ENCODE measurements at regions not wholly inside any gene's neighbourhood (a gene's known extent, or its start where the extent isn't known, plus 50 kb on each side); places are given as distances from the start of the nearest gene placed in this dataset.
"Not testable (repeated sequence)": the region's sequence is repeated elsewhere in the genome, so short reads cannot be mapped to it uniquely, and the experiment has no call there.

GRCh38 chr13:24563087-24563486, 50.5 kb upstream of the PARP4 start:
- intact Hi-C loops (cut with micrococcal nuclease) = no loop called here

DNA sequence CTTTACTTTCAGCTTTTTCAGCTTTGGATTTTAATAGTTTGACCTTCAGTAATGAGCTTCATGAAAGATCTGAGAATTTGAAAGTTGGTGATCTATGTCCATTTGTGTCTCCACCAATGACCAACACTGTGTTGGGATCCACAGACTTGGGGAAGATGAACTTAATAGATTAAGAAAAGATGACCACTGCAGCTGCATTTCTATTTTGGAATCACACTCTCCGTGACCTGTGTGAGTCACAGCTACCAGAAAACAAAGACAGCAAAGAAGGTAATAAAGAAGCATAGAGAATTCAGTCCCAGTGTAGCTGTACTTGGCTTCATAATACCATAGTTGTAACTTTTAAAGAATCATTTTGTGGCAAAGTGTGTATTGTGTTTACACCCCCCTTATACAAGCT, 51.4 kb upstream of the PARP4 start:
- intact Hi-C loops (cut with micrococcal nuclease) = not testable (repeated sequence)

- intact Hi-C loops (cut with micrococcal nuclease) = no loop called here
Measured at GRCh38 chr13:24564881-24565280, 52.3 kb upstream of the PARP4 start.

DNA sequence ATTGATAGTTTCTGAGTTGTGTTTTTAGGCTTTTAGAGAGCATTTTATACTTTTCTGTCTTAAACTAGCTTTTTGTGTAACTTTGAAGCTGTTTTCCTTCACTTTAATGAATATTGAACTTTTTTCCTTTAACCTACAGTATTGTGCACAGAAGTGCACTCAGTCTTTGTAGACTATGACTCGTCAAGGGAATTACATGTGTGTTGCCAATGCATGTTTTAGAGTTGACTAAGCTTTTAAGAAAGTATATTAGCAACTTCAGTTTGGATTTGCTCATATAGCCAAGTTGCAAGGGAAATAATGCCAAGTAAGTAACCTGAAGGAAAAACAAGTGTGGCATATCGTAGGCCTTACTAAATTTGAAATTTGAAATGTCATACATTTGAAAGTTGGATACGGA, 55.0 kb upstream of the PARP4 start:
- intact Hi-C loops (cut with micrococcal nuclease) = not testable (repeated sequence)

DNA sequence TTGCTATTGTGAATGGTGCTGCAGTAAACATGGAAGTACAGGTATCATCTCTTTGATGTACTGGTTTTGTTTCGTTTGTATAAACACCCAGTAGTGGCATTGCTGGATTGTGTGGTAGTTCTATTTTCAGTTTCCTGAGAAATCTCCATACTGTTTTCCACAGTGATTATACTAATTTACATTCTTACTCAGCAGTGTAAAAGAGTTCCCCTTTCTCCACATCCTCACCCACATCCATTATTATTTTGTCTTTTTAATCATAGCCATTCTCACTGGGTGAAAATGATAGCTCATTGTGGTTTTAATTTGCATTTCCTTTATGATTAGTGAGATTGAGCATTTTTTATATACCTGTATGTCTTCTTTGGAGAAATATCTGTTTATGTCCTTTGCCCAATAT, 62.3 kb upstream of the PARP4 start:
- intact Hi-C loops (cut with micrococcal nuclease) = no loop called here

DNA sequence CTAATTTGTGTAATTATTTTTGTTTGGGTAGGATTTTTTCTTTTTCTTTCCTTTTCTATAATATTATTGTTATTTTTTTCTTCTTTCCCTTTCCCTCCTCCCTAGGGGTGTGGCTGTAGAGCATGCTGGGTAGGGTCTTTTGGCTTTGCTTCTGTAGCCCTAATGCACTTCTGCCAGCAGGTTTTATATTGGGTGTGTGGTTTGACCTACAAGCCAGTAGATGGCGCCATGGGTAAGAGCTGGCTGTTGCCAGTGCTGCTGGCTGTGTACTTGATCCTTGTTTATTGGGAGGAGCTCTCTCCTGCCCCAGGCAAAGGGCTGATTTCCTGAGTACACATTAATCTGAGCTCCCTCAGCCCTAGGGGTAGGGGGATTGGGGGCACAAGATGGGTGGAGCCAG, 67.7 kb upstream of the PARP4 start:
- intact Hi-C loops (cut with micrococcal nuclease) = loop anchor here (1.0 to 5.0 kb wide), 3 partner anchors 90 to 387 kb away; no protein-coding TSS in a partner anchor

GRCh38 chr13:24581578-24581977, 69.0 kb upstream of the PARP4 start:
- intact Hi-C loops (cut with micrococcal nuclease) = loop anchor here (2.0 to 5.0 kb wide), 2 partner anchors 89 to 386 kb away; no protein-coding TSS in a partner anchor

DNA sequence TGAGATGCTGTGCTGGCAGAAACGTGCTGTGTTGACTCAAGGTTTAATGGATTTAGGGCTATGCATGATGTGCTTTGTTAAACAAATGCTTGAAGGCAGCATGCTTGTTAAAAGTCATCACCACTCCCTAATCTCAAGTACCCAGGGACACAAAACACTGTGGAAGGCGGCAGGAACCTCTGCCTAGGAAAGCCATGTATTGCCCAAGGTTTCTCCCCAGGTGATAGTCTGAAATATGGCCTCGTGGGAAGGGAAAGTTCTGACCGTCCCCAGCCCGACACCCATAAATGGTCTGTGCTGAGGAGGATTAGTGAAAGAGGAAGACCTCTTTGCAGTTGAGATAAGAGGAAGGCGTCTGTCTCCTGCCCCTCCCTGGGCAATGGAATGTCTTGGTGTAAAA, 79.1 kb upstream of the PARP4 start:
- intact Hi-C loops (cut with micrococcal nuclease) = not testable (repeated sequence)

DNA sequence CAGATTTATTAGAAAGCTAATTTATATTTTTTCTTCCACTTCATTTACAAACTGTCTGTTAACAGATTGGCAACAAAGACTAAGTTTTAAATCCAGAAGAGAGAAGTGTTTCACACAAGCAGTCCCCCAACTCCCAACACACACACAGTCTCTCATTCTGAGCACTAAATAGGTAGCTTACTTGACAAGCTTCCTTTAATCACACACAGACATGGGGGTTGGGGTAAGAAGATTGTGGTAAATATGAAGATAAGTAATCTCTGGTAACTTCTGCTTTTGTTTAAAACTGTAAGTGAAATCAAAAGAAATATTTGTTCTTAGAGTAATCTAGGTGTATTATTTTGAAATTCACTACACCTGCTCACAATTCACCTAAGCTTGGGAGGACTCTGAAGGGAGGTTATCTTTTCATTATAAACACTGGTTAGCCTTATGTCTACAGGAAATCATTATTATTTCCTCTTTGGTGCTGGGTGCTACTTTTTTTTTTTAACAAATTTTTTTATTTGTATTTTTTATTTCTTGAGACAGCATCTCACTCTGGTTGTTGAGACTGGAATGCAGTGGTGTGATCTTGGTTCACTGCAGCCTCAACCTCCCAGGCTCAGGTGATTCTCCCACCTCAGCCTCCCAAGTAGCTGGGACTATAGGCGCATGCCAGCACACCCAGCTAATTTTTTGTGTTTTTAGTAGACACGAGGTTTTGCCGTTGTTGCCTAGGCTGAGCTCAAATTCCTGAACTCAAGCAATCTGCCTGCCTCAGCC, 82.1 kb upstream of the ATP12A start:
- intact Hi-C loops (cut with micrococcal nuclease) = not testable (repeated sequence)

DNA sequence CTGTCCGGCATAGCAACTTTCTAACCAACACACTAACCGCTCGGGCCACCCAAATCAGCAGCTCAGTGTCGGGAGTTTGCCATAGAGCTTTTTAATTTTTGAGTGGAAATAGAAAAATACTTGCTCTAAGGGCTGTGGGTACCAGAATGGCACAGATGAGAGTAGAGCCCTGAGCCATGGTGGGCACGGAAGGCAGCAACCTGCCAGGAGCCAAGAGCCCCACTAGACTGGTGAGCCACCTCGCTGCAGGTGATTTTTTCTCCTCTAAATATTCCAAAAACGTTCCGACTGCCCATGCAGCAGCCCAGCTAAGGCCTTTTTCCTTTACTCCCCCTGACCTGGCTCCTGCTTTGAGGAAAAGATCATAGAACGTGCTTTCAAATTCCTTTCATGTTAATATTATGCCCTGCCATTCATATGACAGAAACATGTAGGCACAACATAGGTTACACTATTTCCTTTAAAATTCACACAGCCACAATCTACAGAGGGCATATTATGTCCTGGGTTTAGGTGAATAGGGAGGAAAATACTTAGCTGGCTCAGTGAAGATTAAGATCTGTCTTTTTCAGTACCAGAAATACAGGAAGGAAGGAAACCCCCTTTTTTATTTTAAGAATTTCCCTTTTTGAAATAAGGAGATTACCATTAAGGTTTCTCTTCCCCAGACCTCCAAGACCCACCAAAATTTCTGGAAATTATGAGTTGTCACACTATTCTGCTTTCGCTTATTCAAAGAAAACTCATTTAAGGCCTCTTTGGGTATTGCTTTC, 81.0 kb upstream of the ATP12A start:
- intact Hi-C loops (cut with micrococcal nuclease) = not testable (repeated sequence)

GRCh38 chr13:24605923-24606372, 74.3 kb upstream of the ATP12A start:
- intact Hi-C loops (cut with micrococcal nuclease) = loop anchor here (1.0 kb wide), 2 partner anchors 65 to 122 kb away; no protein-coding TSS in a partner anchor

GRCh38 chr13:24606486-24607170, 73.6 kb upstream of the ATP12A start:
- intact Hi-C loops (cut with micrococcal nuclease) = loop anchor here (1.0 kb wide), 2 partner anchors 65 to 122 kb away; no protein-coding TSS in a partner anchor

DNA sequence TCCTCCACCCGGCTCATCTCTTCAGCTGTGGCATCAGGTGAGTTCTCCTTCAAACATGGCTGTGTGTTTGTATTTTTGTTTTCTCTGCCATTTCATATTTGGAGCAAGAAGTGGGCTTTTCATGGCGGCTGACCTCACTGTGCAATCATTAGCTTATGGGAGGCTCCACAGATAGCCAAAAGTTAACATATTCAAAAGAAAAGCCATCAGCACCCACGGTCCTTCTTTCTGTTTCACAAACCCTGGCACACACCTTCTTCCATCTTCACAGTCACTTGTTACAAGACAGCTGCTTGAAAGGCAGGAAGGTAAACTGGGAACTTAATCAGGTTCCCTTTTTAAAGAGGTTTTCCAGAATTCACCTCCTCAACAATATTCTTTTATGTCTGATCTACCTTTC, 69.3 kb upstream of the ATP12A start:
- intact Hi-C loops (cut with micrococcal nuclease) = no loop called here

- intact Hi-C loops (cut with micrococcal nuclease) = no loop called here
Measured at GRCh38 chr13:24612726-24613125, 67.5 kb upstream of the ATP12A start.

DNA sequence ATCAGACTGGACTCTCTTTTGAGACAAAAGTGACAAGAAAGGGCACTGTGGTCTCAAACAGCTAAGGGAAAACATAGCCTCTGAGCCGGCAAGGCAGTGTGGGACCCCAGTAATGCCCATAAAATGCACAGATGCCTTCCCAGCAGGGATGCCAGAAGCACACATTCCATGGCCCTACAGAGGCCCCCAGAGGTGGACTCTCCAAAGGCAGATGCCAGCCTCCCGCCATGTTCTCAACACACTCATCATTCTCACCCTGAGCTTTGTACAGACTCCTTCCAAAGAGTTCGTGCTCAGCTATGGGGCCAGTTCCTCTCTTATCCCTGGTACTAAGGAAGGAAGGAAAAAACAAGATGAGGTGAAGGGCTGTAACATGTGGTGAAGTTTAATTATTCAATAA, 67.1 kb upstream of the ATP12A start:
- intact Hi-C loops (cut with micrococcal nuclease) = no loop called here

GRCh38 chr13:24613755-24614154, 66.5 kb upstream of the ATP12A start:
- intact Hi-C loops (cut with micrococcal nuclease) = no loop called here

GRCh38 chr13:24614306-24615080, 65.7 kb upstream of the ATP12A start:
- intact Hi-C loops (cut with micrococcal nuclease) = no loop called here

- intact Hi-C loops (cut with micrococcal nuclease) = no loop called here
Measured at GRCh38 chr13:24615114-24615513, 65.1 kb upstream of the ATP12A start.

DNA sequence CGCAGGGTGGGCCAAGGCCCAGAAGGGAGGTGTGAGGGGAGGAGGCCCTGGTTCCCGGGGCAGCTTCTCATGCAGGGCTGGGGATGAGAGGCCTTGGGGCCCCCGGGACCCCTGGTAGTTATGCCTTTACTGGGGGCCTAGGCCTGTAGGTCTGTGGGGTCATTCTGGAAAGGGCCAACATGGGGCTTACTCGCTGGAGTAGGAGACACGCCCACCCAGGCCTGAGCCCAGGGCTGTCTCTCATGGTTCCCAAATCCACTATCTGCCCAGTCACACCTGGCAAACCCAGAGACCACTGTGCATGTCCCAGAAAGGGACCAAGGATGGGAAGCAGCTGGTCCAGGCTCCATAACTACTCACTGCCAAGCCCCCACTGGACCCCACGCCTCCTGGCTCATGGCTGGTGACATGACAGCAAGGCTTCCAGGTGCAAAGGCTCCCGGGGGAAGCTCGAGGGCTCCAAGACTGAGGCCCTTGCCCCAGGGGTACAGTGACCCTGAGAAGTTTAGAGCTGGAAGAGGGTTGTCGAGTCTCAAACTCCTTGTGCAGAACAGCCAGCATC, 64.2 kb upstream of the ATP12A start:
- intact Hi-C loops (cut with micrococcal nuclease) = no loop called here

GRCh38 chr13:24616514-24616913, 63.7 kb upstream of the ATP12A start:
- intact Hi-C loops (cut with micrococcal nuclease) = no loop called here

Measured in T-helper 2 cell treated with Interferon-gamma antibody and Interleukin-4, amounts not matched to agents 100 ng/mL and 5 ng/mL, for 36 hours (primary cell).